H1 (cell line): ENCODE measurements at regions not wholly inside any gene's neighbourhood (a gene's known extent, or its start where the extent isn't known, plus 50 kb on each side); places are given as distances from the start of the nearest gene placed in this dataset.

Source experiments
- CTBP2 ChIP-seq: IDR thresholded peaks from 2 replicates; pipeline ENCODE4 v1.7.0; 2011; ENCODE audit warnings: borderline replicate concordance, mild to moderate bottlenecking, moderate library complexity, mixed read lengths, low read length; ENCODE audit not compliant: insufficient read depth, insufficient read length

DNA sequence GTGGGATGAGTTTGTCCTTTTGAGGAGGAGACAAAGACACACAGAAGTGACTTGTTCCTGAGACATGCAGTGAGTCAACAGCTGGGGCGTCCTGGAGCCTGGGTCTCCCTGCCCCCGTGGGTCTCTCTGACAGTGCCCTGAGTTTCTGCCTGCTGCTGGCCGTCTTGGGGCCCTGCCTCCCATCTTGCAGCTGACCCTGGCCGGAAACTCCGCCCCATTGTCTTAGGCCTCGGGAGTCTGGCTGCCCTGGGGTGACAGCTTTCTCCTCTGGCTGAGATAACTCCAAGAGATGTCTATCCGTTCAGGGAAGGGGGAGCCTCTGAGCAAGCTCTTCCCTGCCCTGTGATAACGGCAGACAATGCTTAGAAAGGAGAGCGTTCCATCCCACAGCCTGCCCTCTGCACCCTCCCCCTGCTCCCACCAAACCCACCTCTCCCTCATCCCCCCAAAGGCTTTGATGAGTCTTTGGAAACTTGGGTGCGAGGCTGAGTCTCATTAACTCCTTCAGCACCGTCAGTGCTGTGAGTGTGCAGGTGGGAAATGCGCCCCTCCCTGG, 69.5 kb upstream of the PODXL start (continued):
- peak; percentile 41 for TF ChIP-seq CTBP2
